ENCODE measurements at regions not wholly inside any gene's neighbourhood (a gene's known extent, or its start where the extent isn't known, plus 50 kb on each side); places are given as distances from the start of the nearest gene placed in this dataset.

- no peak for TF ChIP-seq EZH2 (IDR thresholded peaks at IDR 0.05; ENCODE audit: borderline replicate concordance, low read depth, low read length, poor library complexity, severe bottlenecking)
- TF ChIP-seq, protein P1, sequence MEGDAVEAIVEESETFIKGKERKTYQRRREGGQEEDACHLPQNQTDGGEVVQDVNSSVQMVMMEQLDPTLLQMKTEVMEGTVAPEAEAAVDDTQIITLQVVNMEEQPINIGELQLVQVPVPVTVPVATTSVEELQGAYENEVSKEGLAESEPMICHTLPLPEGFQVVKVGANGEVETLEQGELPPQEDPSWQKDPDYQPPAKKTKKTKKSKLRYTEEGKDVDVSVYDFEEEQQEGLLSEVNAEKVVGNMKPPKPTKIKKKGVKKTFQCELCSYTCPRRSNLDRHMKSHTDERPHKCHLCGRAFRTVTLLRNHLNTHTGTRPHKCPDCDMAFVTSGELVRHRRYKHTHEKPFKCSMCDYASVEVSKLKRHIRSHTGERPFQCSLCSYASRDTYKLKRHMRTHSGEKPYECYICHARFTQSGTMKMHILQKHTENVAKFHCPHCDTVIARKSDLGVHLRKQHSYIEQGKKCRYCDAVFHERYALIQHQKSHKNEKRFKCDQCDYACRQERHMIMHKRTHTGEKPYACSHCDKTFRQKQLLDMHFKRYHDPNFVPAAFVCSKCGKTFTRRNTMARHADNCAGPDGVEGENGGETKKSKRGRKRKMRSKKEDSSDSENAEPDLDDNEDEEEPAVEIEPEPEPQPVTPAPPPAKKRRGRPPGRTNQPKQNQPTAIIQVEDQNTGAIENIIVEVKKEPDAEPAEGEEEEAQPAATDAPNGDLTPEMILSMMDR (conservative IDR thresholded peaks at IDR 0.05; ENCODE audit: low read depth, low read length): no peak
- ChIA-PET CTCF (no interaction called here), POLR2A (ENCODE audit: low non-redundant PET) (no interaction called here)
- H3K27ac ChIP-seq (ENCODE audit: low read depth, low read length, poor library complexity, severe bottlenecking): no peak overlapping the region
- intact Hi-C loops (cut with micrococcal nuclease; ENCODE audit: unreplicated experiment): no loop called here
- H3K4me3 ChIP-seq (ENCODE audit: low read depth, low read length, poor library complexity, severe bottlenecking): no peak overlapping the region
- peaks cover 9% of the 10 kb centered on the region for H3K4me1 ChIP-seq (ENCODE audit: insufficient read depth, low read length, poor library complexity, severe bottlenecking)
- no peaks in the 10 kb centered on the region for H3K36me3 ChIP-seq (ENCODE audit: insufficient read depth, low read length, poor library complexity, severe bottlenecking)
- peaks cover 10% of the 10 kb centered on the region for H3K9me3 ChIP-seq (ENCODE audit: low read depth, low read length, poor library complexity, severe bottlenecking)
- no peak for DNase-seq (ENCODE audit: low spot score)
- no TSS peak for BruUV-seq (replicated peaks)
- no peaks in the 10 kb centered on the region for H3K27me3 ChIP-seq (replicated peaks; ENCODE audit: insufficient read depth, low read depth, low read length, poor library complexity)
Observed at GRCh38 chr14:50020799-50021198, 95.6 kb downstream of the VCPKMT start.

DNA sequence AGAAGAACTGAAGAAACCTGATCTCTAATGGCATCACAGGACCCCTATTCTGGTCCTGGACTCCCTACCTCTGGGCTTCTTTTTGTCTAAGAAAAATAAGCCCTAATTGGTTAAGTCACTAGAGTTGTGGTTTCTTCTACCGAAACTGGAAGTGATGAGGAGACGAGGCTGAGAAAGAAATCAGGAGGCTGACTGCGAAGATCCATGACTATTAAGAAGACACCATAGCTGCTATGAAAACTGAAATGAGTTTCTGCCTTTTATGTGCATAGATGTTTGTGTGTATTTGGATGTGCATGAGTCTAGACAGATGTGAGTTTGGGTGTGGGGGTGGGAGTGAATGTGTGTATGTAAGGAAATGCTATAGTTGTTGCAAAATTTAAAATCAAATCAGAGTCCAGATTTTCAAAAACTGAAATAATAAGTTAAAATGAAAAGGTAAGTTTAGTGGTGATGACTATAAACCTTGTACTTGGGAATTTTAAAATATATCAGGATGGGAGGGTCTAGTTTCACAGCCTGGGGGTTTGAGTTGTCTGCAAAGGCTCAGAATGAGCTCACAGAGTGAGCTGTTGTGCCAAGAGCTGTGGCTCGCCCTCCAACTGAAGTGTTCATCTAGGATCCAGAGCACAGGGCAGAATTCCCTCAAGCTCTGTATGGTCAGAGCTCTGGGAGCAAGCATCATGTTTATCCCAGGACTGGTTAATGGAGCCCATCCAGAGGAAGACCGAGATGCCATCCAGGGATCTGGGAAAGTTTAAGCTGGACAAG, 94.9 kb downstream of the VCPKMT start:
- intact Hi-C loops (cut with micrococcal nuclease; ENCODE audit: unreplicated experiment): no loop called here
- Histone ChIP-seq H3K4me1 (ENCODE audit: insufficient read depth, low read length, poor library complexity, severe bottlenecking) (peaks cover 9% of the 10 kb centered on the region), H3K27ac (ENCODE audit: low read depth, low read length, poor library complexity, severe bottlenecking) (no peak overlapping the region), H3K36me3 (ENCODE audit: insufficient read depth, low read length, poor library complexity, severe bottlenecking) (no peaks in the 10 kb centered on the region), H3K27me3 (replicated peaks; ENCODE audit: insufficient read depth, low read depth, low read length, poor library complexity) (no peaks in the 10 kb centered on the region), H3K4me3 (ENCODE audit: low read depth, low read length, poor library complexity, severe bottlenecking) (no peak overlapping the region), H3K9me3 (ENCODE audit: low read depth, low read length, poor library complexity, severe bottlenecking) (peaks cover 10% of the 10 kb centered on the region)
- no TSS peak for BruUV-seq (replicated peaks)
- TF ChIP-seq, protein P1 (conservative IDR thresholded peaks at IDR 0.05; ENCODE audit: low read depth, low read length): no peak
- no peak for TF ChIP-seq EZH2 (IDR thresholded peaks at IDR 0.05; ENCODE audit: borderline replicate concordance, low read depth, low read length, poor library complexity, severe bottlenecking)
- POLR2A ChIA-PET (ENCODE audit: low non-redundant PET): no interaction called here
- CTCF ChIA-PET: no interaction called here
- no peak for DNase-seq (ENCODE audit: low spot score)

GRCh38 chr14:50022661-50023060, 93.7 kb downstream of the VCPKMT start:
- CTCF ChIA-PET: no interaction called here

More at GRCh38 chr14:50022661-50023060, 93.7 kb downstream of the VCPKMT start:
- intact Hi-C loops (cut with micrococcal nuclease; ENCODE audit: unreplicated experiment): no loop called here
- H3K4me1 ChIP-seq (ENCODE audit: insufficient read depth, low read length, poor library complexity, severe bottlenecking): peaks cover 9% of the 10 kb centered on the region
- TF ChIP-seq, protein P1 (conservative IDR thresholded peaks at IDR 0.05; ENCODE audit: low read depth, low read length): no peak
- TF ChIP-seq EZH2 (IDR thresholded peaks at IDR 0.05; ENCODE audit: borderline replicate concordance, low read depth, low read length, poor library complexity, severe bottlenecking): no peak
- no peaks in the 10 kb centered on the region for H3K27me3 ChIP-seq (replicated peaks; ENCODE audit: insufficient read depth, low read depth, low read length, poor library complexity)
- no peak overlapping the region for H3K27ac ChIP-seq (ENCODE audit: low read depth, low read length, poor library complexity, severe bottlenecking)
- POLR2A ChIA-PET (ENCODE audit: low non-redundant PET): no interaction called here
- H3K36me3 ChIP-seq (ENCODE audit: insufficient read depth, low read length, poor library complexity, severe bottlenecking): no peaks in the 10 kb centered on the region
- BruUV-seq (replicated peaks): no TSS peak
- DNase-seq (ENCODE audit: low spot score): no peak
- H3K4me3 ChIP-seq (ENCODE audit: low read depth, low read length, poor library complexity, severe bottlenecking): no peak overlapping the region
- H3K9me3 ChIP-seq (ENCODE audit: low read depth, low read length, poor library complexity, severe bottlenecking): peaks cover 10% of the 10 kb centered on the region

All from A673 (cell line).